K562 (cell line): ENCODE measurements at regions not wholly inside any gene's neighbourhood (a gene's known extent, or its start where the extent isn't known, plus 50 kb on each side); places are given as distances from the start of the nearest gene placed in this dataset.

Source experiments
- ATAC-seq: fragments of 200-7000 bp; cut with Tn5 transposase; 3 replicates; pipeline ENCODE4 v1.9.1; 2020; ENCODE audit warnings: moderate library complexity
- BruUV-seq: library from RNA; stranded (reverse); fragments of 400-500 nt; replicated peaks from 2 replicates; lab custom pipeline; 2021; lab: Mats Ljungman, UMichigan
- CTCF ChIA-PET: fragments of 300-600 bp; formaldehyde crosslinking; extraction: SDS; loops from one replicate; lab custom pipeline; 2021; ENCODE audit warnings: low intra/inter-chr PET ratio; lab: Yijun Ruan, JAX
- POLR2A ChIA-PET: fragments of 300-600, 350-650 bp; sonication (Branson Sonifier 250); formaldehyde crosslinking; extraction: SDS; loops from one replicate; lab custom pipeline; 2021; ENCODE audit warnings: antibody characterized with exemption, inconsistent platforms; lab: Yijun Ruan, JAX
- DNase-seq, 4 experiments: peaks; one replicate each; pipeline versions ENCODE4 v3.0.0 to v3.0.0-alpha.2; 2011 to 2018; ENCODE audit warnings: low spot score in 3 of 4, mixed read lengths in 3 of 4; ENCODE audit errors: extremely low read depth in 1 of 4
- FAIRE-seq: peaks from 2 replicates; lab custom pipeline; 2011; peaks lifted over from hg19 to GRCh38; lab: Jason Lieb, UNC
- H2AFZ ChIP-seq: 2 replicates; pipeline ENCODE4 v1.6.0; 2011; ENCODE audit warnings: low read depth, low read length, control low read depth, inconsistent platforms
- H3K27ac ChIP-seq: fragments of 200-600 bp; 3 replicates; pipeline ENCODE4 v1.8.0; 2011; ENCODE audit warnings: low read depth, mild to moderate bottlenecking, control low read depth, inconsistent platforms, low read length, moderate library complexity, mixed read lengths; ENCODE audit errors: extremely low read depth
- H3K27me3 ChIP-seq, 2 experiments: fragments of 300-600 bp in 1 of 2; 2 replicates in 1 of 2; 3 replicates in 1 of 2; pipeline versions ENCODE4 v1.6.0 to v1.8.0; 2011; ENCODE audit warnings: inconsistent platforms in 2 of 2, low read length in 2 of 2, mild to moderate bottlenecking in 1 of 2, mixed read lengths in 1 of 2, moderate library complexity in 1 of 2; ENCODE audit not compliant: control insufficient read depth in 2 of 2, insufficient read depth in 2 of 2
- H3K36me3 ChIP-seq: fragments of 300-600 bp; 3 replicates; pipeline ENCODE4 v1.8.0; 2011; ENCODE audit warnings: mild to moderate bottlenecking, low read length, inconsistent platforms; ENCODE audit not compliant: control insufficient read depth, insufficient read depth
- H3K4me1 ChIP-seq, 2 experiments: fragments of 200-600 bp in 1 of 2; replicated peaks in 1 of 2; 2 replicates in 1 of 2; 3 replicates in 1 of 2; pipeline versions ENCODE4 v1.5.1 to v1.8.0; 2011; ENCODE audit warnings: inconsistent platforms in 2 of 2, low read length in 2 of 2, mild to moderate bottlenecking in 1 of 2, mixed read lengths in 1 of 2, moderate library complexity in 1 of 2; ENCODE audit not compliant: control insufficient read depth in 2 of 2, insufficient read depth in 2 of 2
- H3K4me2 ChIP-seq: 2 replicates; pipeline ENCODE4 v1.6.1; 2011; ENCODE audit warnings: low read length, control low read depth, inconsistent platforms, mixed read lengths; ENCODE audit not compliant: insufficient read depth
- H3K4me3 ChIP-seq: fragments of 200-600 bp; sonication (generic), shearing (Covaris generic); 2 replicates; pipeline ENCODE4 v1.5.1; 2016; ENCODE audit warnings: control low read depth, inconsistent platforms
- H3K79me2 ChIP-seq: fragments of 200-600 bp; 3 replicates; pipeline ENCODE4 v1.8.0; 2011; ENCODE audit warnings: low read length, inconsistent platforms; ENCODE audit not compliant: control insufficient read depth, insufficient read depth
- H3K9ac ChIP-seq, 2 experiments: 2 replicates each; pipeline versions ENCODE4 v1.6.0 to v1.6.1; 2011; ENCODE audit warnings: low read depth in 2 of 2, low read length in 2 of 2, control low read depth in 1 of 2, inconsistent platforms in 1 of 2, mild to moderate bottlenecking in 1 of 2, mixed read lengths in 1 of 2; ENCODE audit not compliant: insufficient read depth in 1 of 2
- H3K9me1 ChIP-seq: one replicate; pipeline ENCODE4 v1.6.0; 2011; ENCODE audit warnings: inconsistent platforms, mild to moderate bottlenecking, low read length, moderate library complexity; ENCODE audit not compliant: control insufficient read depth, insufficient read depth
- H3K9me3 ChIP-seq: replicated peaks from 2 replicates; pipeline ENCODE4 v1.5.1; 2011; ENCODE audit warnings: low read depth, low read length, inconsistent platforms; ENCODE audit not compliant: control insufficient read depth, insufficient read depth
- H4K20me1 ChIP-seq: replicated peaks from 2 replicates; pipeline ENCODE4 v1.6.1; 2011; ENCODE audit warnings: low read length, inconsistent platforms, mixed read lengths; ENCODE audit not compliant: control insufficient read depth, insufficient read depth
- CAMTA2 ChIP-seq: fragments of 250-450 bp; sonication (Bioruptor Pico); conservative IDR thresholded peaks from 2 replicates; pipeline ENCODE4 v1.5.1; 2022
- CHD7 ChIP-seq: fragments of 200-600 bp; sonication (generic); IDR thresholded peaks from one replicate; pipeline ENCODE4 v1.6.1; 2012; ENCODE audit warnings: mild to moderate bottlenecking, low read depth, low read length, inconsistent platforms
- SRSF1 ChIP-seq: fragments of 200-400 bp; formaldehyde crosslinking; IDR thresholded peaks from 2 replicates; pipeline ENCODE4 v1.6.1; 2017; ENCODE audit warnings: mild to moderate bottlenecking, low read depth, low read length, moderate library complexity
- STAG1 ChIP-seq: sonication (generic); formaldehyde crosslinking; IDR thresholded peaks from 2 replicates; pipeline ENCODE4 v1.5.0; 2020; ENCODE audit warnings: missing genetic modification reagents, borderline replicate concordance
- ZNF217 ChIP-seq: sonication (generic); formaldehyde crosslinking; IDR thresholded peaks from 2 replicates; pipeline ENCODE4 v1.8.0; 2022; ENCODE audit warnings: mild to moderate bottlenecking, missing genetic modification reagents
- WGBS: fragments of 100-300 bp; shearing (Covaris generic); methylation state at CpG from one replicate; pipeline ENCODE4 v1.1.6; 2016; ENCODE audit warnings: low coverage, mixed read lengths; ENCODE audit not compliant: insufficient coverage; ENCODE audit errors: missing lambda C conversion rate; 5-methylcytosine and 5-hydroxymethylcytosine counted together
- in situ Hi-C: fragments of 300-500 bp; cut with MboI; formaldehyde crosslinking; loops from 4 replicates; pipeline ENCODE4 v1.15.0; 2018; ENCODE audit warnings: inconsistent platforms, mixed read lengths
- intact Hi-C: fragments of 100-400 bp; cut with micrococcal nuclease; formaldehyde crosslinking; loops from 2 replicates; pipeline ENCODE4 v1.14.2; 2022
- TF ChIP-seq, protein P1 (sequence below): IDR thresholded peaks from 2 replicates; pipeline ENCODE4 v1.6.1; 2011; ENCODE audit not compliant: insufficient read length; ENCODE audit errors: extremely low read depth

- TF ChIP-seq, protein P1, sequence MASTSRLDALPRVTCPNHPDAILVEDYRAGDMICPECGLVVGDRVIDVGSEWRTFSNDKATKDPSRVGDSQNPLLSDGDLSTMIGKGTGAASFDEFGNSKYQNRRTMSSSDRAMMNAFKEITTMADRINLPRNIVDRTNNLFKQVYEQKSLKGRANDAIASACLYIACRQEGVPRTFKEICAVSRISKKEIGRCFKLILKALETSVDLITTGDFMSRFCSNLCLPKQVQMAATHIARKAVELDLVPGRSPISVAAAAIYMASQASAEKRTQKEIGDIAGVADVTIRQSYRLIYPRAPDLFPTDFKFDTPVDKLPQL = no peak
- no peak for TF ChIP-seq SRSF1
- no peak for TF ChIP-seq ZNF217 (CRISPR knock-in tag)
- no peak for TF ChIP-seq CAMTA2 (CRISPR knock-in tag)
Measured at GRCh38 chr17:79395066-79395465, 215.8 kb downstream of the RBFOX3 start (continued).

DNA sequence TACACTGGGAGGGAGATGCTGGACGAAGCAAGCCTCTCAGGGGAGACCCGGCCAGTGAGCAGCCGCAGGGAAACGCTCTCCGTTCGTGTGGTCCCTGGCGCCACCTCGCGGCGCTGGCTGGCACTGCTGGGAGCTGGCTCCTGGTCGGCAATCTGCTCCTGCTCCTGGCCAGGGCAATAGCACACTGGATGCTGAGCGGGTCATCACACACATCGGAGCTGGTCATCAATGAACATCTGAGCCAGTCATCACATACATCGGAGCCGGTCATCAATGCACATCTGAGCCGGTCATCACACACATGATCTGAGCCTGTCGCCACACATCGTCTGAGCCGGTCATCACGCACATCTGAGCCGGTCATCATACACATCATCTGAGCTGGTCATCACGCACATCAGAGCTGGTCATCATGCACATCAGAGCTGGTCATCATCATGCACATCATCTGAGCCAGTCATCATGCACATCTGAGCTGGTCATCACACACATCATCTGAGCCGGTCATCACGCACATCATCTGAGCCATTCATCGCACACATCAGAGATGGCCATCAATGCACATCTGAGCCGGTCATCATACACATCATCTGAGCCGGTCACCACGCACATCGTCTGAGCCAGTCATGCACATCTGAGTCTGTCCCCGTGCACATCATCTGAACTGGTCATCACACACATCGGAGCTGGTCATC is 217.3 kb downstream of the RBFOX3 start:
- H4K20me1 ChIP-seq = peaks cover 30% of the 10 kb centered on the region
- in situ Hi-C loops (loop anchor here (5.0 to 25.0 kb wide), 2 partner anchors 206 to 331 kb away; partner anchors contain the start of gene ENGASE), intact Hi-C loops (loop anchor here (1.0 to 2.0 kb wide), 2 partner anchors 205 to 306 kb away; no protein-coding TSS in a partner anchor)
- peaks cover 16 to 91% of the 10 kb centered on the region in 2 experiments for H3K27me3 ChIP-seq
- no peaks in the 10 kb centered on the region for H3K36me3 ChIP-seq
- peaks cover 3% of the 10 kb centered on the region; the same call in 1 of the 2 replicates for H3K9me3 ChIP-seq
- H3K4me1 ChIP-seq = no peaks in the 10 kb centered on the region
- H2AFZ ChIP-seq = no peak overlapping the region
- no peak overlapping the region for H3K4me3 ChIP-seq
- DNase-seq (peak; percentile 75 to 85 (median 80)), FAIRE-seq (peak; percentile 81), ATAC-seq (peak; percentile 92)
- CTCF ChIA-PET = interaction anchor here (0.6 to 1.3 kb wide), 7 partner anchors 205 to 315 kb away, joined by 3 to 8 read pairs (median 3); no protein-coding TSS in a partner anchor
- 21% methylated on average over 31 of the region's 31 CpGs for WGBS
- H3K9ac ChIP-seq = no peak overlapping the region
- BruUV-seq = no TSS peak
- no peak overlapping the region for H3K27ac ChIP-seq
- no peaks in the 10 kb centered on the region for H3K79me2 ChIP-seq
- POLR2A ChIA-PET = interaction anchor here (0.6 to 0.8 kb wide), 3 partner anchors 14 to 326 kb away, joined by 3 read pairs; no protein-coding TSS in a partner anchor
- no peak overlapping the region for H3K4me2 ChIP-seq
- H3K9me1 ChIP-seq = peaks cover 4% of the 10 kb centered on the region
- TF ChIP-seq CHD7 (no peak), STAG1 (CRISPR knock-in tag) (peak; percentile 83; the same call in 1 of the 2 replicates)
